GM21526 (cell line): ENCODE measurements at regions not wholly inside any gene's neighbourhood (a gene's known extent, or its start where the extent isn't known, plus 50 kb on each side); places are given as distances from the start of the nearest gene placed in this dataset.
"Not testable (repeated sequence)": the region's sequence is repeated elsewhere in the genome, so short reads cannot be mapped to it uniquely, and the experiment has no call there.

Experiments used
- ATAC-seq: cut with Tn5 transposase; IDR thresholded peaks from one replicate; pipeline ENCODE4 v1.9.1; 2021; ENCODE audit warnings: moderate library complexity; ENCODE audit not compliant: unreplicated experiment, low FRiP score

DNA sequence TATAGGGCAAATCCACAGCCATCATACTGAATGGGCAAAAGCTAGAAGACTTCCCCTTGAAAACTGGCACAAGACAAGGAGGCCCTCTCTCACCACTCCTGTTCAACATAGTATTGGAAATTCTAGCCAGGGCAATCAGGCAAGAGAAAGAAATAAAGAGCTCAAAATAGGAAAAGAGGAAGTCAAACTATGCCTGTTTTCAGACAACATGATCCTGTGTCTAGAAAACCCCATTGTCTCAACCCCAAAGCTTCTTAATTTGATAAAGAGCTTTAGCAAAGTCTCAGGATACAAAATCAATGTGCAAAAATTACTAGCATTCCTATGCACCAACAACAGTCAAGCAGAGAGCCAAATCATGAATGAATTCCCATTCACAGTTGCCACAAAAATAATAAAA is 160.3 kb downstream of the CXXC4 start:
- ATAC-seq: no peak

DNA sequence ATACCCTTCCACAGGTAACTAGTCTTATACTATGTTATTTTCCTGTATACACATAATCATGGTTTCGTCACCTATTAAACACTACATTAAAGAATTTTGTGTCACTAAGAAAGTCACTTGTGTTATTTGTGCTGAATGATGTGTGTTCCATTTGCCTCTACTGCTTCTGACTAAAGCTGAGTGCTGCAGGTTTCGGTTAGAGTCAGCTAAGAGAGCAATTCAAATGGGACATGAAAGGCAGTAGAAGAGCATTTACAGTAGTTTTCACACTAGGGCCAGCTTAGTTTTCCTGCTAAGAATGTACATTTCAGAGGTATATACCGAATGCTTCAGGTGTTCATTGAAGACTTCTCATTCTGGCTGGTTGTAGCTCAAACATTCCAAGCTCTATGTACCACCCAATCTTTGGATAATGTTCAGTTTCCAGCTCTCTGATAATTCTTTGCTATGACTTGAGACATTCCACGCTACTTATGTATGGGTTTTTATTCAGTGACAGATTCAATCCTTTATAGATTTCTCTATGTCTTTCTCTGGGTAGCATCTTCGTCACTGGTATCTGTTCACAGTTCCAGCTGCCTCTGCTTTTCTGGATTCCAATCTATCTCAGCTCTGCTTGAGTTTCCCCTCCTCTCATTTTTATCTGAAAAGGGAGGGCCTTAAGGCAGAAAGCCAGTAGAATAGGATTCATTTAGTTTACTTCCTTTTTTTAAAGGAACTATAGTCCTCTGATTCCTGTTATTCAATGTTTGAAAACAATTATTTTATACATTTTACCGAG is 164.4 kb downstream of the CXXC4 start:
- ATAC-seq: no peak

DNA sequence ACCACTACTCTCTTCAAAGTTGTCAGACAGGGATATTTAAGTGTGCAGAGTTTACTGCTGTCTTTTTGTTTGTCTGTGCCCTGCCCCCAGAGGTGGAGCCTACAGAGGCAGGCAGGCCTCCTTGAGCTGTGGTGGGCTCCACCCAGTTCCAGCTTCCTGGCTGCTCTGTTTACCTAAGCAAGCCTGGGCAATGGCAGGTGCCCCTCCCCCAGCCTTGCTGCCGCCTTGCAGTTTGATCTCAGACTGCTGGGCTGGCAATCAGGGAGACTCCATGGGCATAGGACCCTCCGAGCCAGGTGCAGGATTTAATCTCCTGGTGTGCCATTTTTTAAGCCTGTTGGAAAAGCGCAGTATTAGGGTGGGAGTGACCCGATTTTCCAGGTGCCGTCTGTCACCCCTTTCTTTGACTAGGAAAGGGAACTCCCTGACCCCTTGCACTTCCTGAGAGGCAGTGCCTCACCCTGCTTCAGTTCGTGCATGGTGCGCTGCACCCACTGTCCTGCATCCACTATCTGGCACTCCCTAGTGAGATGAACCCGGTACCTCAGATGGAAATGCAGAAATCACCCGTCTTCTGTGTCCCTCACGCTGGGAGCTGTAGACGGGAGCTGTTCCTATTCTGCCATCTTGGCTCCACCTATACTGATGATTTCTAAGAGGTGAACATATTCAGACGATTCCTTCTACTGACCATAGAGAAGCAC is 167.6 kb downstream of the CXXC4 start:
- ATAC-seq: not testable (repeated sequence)

DNA sequence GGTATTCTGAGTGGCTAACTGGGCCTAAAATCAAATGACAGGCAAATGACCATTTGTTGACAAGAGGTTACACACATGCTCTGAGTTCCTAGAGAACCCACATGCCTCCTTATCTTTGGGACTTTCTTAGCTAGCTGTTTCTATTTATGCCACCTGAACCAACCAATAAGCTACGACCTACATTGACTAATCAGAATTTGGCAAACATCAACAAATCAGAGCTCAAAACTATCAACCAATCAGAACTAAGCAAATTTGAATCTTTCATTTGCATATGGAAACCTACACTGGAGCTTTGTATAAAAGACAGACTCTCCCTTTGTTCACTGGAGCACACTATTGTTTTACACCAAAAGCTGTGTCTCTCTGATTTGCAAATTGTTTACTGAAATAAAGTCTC is 192.0 kb downstream of the CXXC4 start:
- no peak for ATAC-seq

DNA sequence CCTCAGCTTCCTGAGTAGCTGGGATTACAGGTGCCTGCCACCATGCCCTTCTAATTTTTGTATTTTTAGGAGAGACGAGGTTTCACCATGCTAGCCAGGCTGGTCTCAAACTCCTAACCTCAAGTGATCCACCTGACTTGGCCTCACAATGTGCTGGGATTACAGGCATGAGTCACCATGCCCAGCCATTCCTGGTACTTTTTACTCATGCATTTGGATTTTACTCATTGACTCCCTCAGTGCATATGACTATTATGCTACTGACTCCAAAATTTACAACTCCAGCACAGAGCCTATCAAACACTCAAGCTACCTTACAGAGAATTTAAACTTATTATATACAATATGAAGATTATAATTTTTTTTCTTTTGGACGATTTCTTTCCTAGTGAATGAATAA is 199.9 kb downstream of the CXXC4 start:
- no peak for ATAC-seq

DNA sequence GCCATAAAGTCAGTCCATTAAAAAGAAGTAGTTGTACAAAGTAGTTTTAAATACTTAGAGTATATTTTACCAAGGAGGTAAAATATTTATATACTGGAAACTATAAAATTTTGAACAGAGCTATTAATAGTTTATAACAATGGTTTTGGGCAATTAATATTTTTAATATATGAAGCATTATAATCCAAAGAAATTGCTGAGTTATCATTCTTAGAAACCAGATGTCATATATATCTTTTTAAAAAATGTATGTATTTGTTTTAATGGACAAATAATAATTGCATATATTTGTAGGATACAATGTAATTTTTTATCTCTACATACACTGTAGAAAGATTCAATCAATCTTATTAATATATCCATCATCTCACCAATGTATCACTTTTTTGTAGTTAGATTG is 207.8 kb downstream of the CXXC4 start:
- no peak for ATAC-seq

DNA sequence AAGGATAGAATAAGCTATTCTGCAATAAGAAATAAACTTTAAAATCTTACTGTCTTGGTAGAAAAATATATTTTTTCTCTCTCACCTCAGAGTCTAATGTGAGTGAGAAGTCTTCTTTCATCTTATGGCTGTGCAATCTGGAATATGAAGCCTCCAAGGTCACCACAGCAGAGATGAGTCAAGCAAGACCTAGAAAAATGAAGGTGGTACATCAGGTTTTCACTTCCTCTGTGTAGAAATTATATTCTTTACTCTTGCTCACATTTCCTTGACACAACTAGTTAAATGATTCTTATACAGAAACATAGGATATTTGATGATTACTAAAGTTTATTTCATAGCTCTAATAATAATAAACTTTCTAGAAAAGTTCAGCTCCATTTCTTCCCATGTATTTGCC is 211.4 kb downstream of the CXXC4 start:
- ATAC-seq: no peak

DNA sequence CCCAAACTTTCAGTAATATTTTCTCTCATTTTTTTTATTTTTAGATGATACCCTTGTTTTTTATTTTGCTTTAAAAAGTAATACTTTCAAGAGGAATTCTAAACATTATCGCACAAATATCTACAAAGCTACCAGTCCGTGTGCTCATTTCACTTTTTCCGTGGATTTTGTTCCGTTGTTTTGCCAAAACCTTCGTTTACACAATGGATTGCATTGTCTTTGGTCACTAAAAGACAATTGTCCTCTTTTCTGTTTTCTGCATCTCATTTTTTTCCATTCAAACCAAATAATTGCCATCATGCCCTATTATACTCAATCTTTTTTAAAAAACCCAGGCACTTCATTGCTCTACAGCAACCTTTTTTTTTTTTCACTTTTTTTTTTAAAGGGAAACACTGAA is 214.9 kb downstream of the CXXC4 start:
- ATAC-seq: no peak

DNA sequence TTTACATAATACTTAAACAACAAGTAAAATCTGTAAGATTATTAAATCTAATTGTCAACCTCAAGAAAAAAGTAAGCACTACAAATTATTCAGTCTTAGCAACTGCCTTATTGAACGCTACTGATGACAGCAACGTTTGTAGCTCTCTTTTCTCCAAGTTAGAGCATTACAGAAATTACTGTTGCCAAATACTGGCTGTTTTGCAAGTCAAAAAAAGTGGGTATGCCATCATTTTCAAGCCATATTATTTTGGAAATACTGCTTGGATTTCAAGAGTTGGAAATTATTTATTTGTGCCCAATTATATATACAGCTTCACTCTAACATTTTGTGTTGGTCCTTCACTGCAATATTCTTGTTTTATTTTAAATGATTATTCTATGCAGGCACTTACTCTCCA is 221.7 kb downstream of the CXXC4 start:
- no peak for ATAC-seq

DNA sequence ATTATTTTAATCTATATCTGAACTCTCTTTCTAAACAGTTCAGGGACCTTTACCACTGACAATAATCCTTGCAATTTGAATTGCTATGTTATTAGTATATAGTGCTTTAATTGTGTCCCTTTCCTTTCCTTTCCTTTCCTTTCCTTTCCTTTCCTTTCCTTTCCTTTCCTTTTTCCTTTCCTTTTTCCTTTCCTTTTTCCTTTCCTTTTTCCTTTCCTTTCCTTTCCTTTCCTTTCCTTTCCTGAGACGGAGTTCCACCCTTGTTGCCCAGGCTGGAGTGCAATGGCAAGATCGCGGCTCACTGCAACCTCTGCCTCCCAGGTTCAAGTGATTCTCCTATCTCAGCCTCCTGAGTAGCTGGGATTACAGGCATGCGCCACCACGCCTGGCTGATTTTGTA is 225.1 kb downstream of the CXXC4 start:
- ATAC-seq: not testable (repeated sequence)

DNA sequence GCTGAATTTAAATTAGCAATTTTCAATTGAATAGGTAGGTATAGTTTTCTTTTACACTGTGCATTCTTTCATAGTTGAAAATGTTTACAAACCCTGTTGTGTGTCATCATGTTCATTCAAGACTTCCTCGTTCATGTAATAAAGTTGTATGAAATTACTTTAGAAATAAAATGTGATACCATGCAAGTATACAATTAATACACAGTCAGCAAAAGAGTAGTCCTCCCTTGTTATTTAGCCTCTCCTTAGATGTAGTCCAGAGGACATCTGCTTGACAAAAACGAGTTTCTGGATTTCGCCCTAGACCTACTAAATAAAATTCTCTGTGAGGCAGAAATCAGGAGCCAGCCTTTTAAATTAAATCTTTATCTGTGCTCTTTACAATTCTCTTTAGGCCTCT is 231.6 kb downstream of the CXXC4 start:
- ATAC-seq: no peak

DNA sequence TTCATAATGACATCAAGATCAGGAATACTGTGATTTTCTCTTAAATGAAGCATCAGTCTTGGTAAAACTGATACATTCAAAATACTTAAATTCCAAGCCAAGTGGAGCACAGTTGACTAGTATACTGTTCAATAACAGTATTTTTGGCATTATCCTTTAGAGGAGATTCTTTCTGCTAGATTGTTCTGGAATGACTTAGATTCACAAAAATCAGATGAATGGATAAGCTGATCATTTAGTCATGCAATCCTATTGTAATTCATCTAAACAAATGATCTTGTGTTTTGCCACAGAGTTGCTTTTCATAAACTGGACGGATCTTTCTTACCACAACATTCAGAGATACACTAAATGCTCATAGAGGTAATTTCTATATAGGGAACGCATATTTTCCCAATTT is 232.0 kb downstream of the CXXC4 start:
- ATAC-seq: no peak

DNA sequence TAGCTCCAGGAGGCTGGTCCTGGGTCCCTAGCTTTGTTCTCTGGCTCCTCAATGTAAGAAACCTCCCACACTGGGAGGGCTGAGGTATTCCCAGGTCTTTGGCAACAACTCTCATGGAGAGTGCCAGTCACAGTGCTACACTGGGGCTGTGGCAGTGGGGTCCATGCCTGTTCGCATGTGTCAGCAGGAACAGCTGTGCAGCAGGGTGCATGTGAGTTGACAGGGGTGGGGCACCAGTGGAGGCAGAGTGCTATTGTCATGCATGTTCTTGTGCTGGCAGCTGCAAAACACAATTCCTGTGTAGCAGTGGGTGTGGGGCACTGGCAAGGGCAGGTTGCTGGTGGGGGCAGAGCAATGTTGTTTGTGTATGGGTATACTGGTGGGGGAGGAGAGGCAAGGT is 246.0 kb downstream of the CXXC4 start:
- no peak for ATAC-seq

DNA sequence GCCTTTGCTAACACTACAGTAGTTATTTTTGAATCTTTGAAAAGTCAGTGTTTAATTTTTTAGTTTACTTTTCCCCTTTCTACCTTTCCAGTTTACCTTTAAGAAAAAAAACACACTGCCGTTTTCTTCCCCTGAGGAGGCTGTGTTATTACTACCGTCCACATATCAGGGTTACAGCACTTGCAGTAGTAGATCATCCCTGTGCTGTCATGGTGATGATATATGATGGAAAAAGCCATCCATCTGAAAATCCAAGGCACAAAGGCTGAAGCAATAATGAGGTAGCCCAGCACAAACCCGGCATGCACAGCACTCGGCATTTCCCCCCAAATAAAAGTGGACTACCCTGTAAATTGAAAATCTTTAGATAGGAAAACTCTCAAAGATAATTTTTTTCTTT is 258.7 kb downstream of the CXXC4 start:
- no peak for ATAC-seq

DNA sequence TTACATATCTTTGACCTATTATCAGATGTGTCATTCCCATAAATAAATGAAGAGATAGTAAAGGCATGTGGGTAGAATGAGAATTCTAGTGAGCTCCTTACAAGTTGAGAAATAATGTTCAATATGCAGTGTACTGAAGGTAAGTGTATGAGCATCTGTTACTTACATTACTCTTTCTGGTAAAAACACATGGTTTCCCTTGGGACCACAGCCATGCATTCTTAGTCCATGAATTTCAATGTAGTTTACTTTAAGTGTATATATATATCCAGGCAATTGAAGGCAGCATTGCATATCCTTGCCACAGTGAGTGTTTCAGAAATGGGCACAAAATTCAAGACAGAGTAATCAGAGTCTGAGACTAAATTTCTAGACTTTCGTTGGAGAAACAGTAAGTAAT is 277.2 kb downstream of the CXXC4 start:
- no peak for ATAC-seq

DNA sequence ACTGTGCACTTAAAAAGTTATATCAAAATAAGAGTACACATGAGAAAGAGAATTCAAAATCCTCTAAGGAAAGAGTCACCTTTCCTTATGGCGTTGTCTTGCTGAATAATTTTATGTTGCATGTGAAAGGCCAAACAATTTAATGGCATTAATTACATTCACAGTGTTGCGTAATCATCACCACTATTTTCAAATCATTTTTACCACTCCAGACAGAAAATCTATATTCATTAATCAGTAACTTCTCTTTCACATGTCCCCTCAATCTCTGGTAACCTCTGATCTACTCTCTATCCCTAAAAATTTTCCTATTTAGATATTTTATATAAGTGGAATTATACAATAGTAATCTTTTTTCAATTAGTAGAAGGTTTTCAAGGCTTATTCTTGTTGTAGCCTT is 283.0 kb downstream of the CXXC4 start:
- no peak for ATAC-seq

DNA sequence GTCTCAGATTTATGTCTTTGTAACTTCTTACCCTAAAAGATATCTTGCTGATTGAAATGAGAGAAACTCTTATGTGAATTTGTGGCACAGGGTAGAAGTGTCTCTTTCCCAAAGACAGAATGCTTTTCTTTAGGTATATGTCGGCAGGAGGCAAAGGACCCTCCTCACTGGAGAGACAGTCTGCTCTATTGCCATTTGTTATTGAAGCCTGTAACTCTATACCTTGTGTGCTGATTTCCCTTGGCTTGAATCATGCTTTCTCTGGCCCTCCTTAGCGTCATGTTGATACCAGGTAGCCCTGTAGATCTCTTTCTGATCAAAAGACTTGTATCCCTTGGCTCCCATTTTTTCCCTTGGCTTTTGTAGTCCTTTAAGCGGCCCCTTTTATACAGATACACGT is 284.3 kb downstream of the CXXC4 start:
- no peak for ATAC-seq

DNA sequence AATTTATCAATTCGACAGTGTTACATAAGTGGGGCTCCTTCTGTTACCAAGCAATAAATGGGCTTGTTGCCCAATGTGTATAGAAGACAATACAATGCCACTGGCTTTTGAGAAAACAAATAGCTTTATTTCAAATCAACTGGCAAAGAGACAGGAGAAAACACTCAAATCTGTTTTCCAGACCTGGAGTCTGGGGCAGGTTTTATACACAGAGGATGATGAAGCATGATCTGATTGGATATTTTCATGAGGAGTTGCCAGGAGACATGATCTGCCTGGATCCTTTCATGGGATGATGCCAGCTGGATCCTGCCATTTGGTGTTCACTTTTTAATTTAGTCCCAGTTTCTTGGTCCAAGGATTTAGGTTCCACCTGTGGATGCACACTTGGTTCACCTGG is 287.9 kb downstream of the CXXC4 start:
- ATAC-seq: no peak

DNA sequence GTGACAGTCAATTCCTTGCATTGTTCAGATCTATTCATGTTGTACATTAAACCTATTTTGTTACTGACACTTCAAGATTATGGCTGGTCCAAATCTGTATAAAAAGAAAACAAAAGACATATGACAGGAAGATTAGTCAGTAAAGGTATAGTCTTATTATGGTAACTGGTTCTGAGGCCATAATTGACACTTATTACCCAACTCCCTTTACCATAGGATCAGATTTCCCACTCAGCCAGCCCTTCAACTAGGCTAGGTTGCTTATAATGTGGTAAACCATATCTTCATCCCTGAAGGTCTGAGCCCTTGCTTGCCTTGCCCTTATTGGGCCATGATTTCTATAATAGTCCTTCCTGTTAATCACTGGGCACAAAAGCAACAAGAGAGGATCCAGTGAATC is 289.6 kb downstream of the CXXC4 start:
- ATAC-seq: no peak

DNA sequence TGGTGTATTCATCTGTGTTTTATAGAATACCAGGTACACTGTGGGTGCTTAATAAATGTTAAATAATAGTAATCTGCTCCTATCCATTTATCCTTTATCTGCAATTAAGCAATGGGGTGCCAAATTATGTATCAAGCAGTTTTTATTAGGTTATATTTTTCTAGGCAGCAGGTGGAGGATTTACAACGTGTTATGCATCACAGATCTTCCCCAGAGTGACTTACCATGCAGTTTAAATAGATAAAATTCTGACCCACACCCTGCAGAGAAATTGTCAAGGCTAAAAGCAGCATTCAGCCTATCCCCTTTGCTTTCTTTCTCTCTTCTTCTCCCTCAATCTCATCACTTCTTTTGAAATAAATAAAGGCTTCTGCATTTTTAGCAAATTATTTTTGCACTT is 306.4 kb downstream of the CXXC4 start:
- no peak for ATAC-seq

DNA sequence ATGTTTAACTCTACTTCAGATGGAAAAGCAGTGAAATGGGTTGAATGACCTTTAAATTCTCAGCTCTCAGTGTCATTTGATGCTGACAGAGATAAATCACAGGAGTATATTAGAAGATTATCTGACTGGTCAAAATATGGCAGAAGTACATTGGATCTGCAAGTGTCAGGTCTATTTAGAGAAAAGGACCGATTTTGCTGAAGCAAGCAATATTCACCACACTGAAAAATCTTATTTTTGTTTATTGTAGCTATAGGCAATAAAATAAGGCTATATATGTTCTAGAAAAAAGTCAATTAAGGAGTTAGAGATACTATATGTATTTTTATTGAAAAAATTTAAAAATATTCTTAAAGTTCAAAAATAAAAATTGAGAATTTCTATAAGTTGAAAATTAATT is 325.3 kb downstream of the CXXC4 start:
- ATAC-seq: no peak

DNA sequence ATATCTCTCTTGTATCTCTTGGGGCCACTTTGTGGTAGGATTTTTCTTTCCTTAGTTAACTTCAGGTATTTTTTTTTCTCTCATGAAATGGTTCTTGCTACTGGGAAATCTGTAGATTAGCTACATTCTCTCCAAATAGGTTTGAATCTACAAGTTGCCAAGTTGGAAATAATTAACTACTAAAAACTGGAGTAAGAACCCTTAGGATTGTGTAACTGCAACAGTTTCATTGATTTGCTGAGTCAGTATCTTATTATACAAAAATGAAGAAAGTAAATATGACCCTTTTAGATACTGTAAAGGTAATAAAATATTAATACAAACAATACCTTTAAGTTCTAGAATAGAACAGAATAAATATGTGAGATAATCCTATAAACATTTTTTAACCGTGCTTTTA is 327.9 kb downstream of the CXXC4 start:
- no peak for ATAC-seq
